T-cell (primary cell): ENCODE measurements at regions not wholly inside any gene's neighbourhood (a gene's known extent, or its start where the extent isn't known, plus 50 kb on each side); places are given as distances from the start of the nearest gene placed in this dataset.

Experiments
- ATAC-seq, 4 experiments: fragments of 200-7000 bp in 3 of 4; fragments of 150-1000 bp in 1 of 4; cut with Tn5 transposase; replicated peaks in 1 of 4; 1 replicate in 3 of 4; 2 replicates in 1 of 4; pipeline ENCODE4 v1.10.0; 2021; ENCODE audit warnings: moderate library complexity in 3 of 4, mild to moderate bottlenecking in 2 of 4, moderate number of reproducible peaks in 1 of 4
- CTCF ChIA-PET, 2 donors: fragments of 300-600 bp; sonication (Branson Sonifier 250); formaldehyde crosslinking; loops; one replicate each; lab custom pipeline; 2022; ENCODE audit warnings: antibody characterized with exemption in 2 of 2; lab: Charles Lee
- POLR2A ChIA-PET, 2 donors: fragments of 300-600 bp; sonication (Branson Sonifier 250); formaldehyde crosslinking; loops; one replicate each; lab custom pipeline; 2022; ENCODE audit warnings: antibody characterized with exemption in 2 of 2; lab: Charles Lee
- DNase-seq, 35 experiments: peaks; one replicate each; pipeline versions ENCODE4 v3.0.0 to v3.0.0-alpha.2; 2013 to 2023
- H3K27ac ChIP-seq: one replicate; pipeline ENCODE4 v1.5.1; 2013; ENCODE audit warnings: low read length
- H3K27me3 ChIP-seq, 2 experiments: replicated peaks in 1 of 2; 1 replicate in 1 of 2; 2 replicates in 1 of 2; pipeline versions ENCODE4 v1.6.1 to v1.7.0; 2013; ENCODE audit warnings: low read length in 1 of 2, mixed read lengths in 1 of 2; ENCODE audit not compliant: control insufficient read depth in 2 of 2, insufficient read depth in 2 of 2; ENCODE audit errors: extremely low read depth in 1 of 2
- H3K36me3 ChIP-seq, 2 donors: 1 replicate in 1 of 2; 2 replicates in 1 of 2; pipeline versions ENCODE4 v1.6.1 to v1.7.0; 2013; ENCODE audit warnings: low read length in 1 of 2; ENCODE audit not compliant: control insufficient read depth in 2 of 2, insufficient read depth in 1 of 2; ENCODE audit errors: extremely low read depth in 1 of 2
- H3K4me1 ChIP-seq, 2 experiments: 1 replicate in 1 of 2; 2 replicates in 1 of 2; pipeline versions ENCODE4 v1.6.1 to v1.7.0; 2013; ENCODE audit warnings: low read length in 2 of 2, mixed read lengths in 1 of 2; ENCODE audit not compliant: insufficient read depth in 2 of 2, control insufficient read depth in 1 of 2; ENCODE audit errors: extremely low read depth in 1 of 2
- H3K4me3 ChIP-seq, 2 donors: 1 replicate in 1 of 2; 2 replicates in 1 of 2; pipeline versions ENCODE4 v1.5.1 to v1.7.0; 2013; ENCODE audit warnings: mild to moderate bottlenecking in 2 of 2, low read length in 1 of 2, moderate library complexity in 1 of 2; ENCODE audit not compliant: control insufficient read depth in 1 of 2; ENCODE audit errors: extremely low read depth in 1 of 2
- H3K9me3 ChIP-seq: 2 replicates; pipeline ENCODE4 v1.7.0; 2013
- H3K27ac Mint-ChIP-seq, 2 donors: one replicate each; pipeline ENCODE4 v1.8.0; 2020 to 2021; ENCODE audit warnings: mild to moderate bottlenecking in 2 of 2, mixed read lengths in 2 of 2
- H3K27me3 Mint-ChIP-seq, 2 donors: one replicate each; pipeline ENCODE4 v1.8.0; 2021 to 2022; ENCODE audit warnings: mixed read lengths in 2 of 2
- H3K36me3 Mint-ChIP-seq: one replicate; pipeline ENCODE4 v1.8.0; 2021; ENCODE audit warnings: mixed read lengths
- H3K4me1 Mint-ChIP-seq, 3 donors: one replicate each; pipeline ENCODE4 v1.8.0; 2020 to 2022; ENCODE audit warnings: mixed read lengths in 3 of 3, mild to moderate bottlenecking in 1 of 3
- H3K4me3 Mint-ChIP-seq, 3 donors: one replicate each; pipeline ENCODE4 v1.8.0; 2020 to 2022; ENCODE audit warnings: mild to moderate bottlenecking in 3 of 3, mixed read lengths in 3 of 3, moderate library complexity in 3 of 3
- H3K9me3 Mint-ChIP-seq, 3 donors: one replicate each; pipeline ENCODE4 v1.8.0; 2020 to 2022; ENCODE audit warnings: mixed read lengths in 3 of 3
- WGBS: methylation state at CpG from one replicate; pipeline ENCODE4 v1.1.5; 2013; ENCODE audit warnings: missing lambda C conversion rate; ENCODE audit not compliant: insufficient coverage; 5-methylcytosine and 5-hydroxymethylcytosine counted together

DNA sequence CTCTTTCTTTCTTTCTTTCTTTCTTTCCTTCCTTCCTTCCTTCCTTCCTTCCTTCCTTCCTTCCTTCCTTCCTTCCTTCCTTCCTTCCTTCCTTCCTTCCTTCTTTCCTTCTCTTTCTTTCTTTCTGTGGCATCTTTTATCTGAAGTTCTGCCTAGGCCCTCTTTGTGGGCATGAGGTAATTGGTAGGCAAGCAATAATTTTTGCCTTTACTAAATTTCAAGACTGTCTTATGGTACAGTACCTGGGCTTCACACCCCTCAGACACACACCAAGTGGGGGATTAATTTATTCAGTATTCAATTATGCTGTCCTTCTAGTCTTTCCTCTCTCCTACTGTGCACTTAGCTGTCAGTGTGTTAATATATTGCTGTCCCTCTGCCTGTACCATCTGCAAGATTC is 155.5 kb downstream of the OXSM start:
- no peak overlapping the region for H3K27ac Mint-ChIP-seq
- POLR2A ChIA-PET = no interaction called here

DNA sequence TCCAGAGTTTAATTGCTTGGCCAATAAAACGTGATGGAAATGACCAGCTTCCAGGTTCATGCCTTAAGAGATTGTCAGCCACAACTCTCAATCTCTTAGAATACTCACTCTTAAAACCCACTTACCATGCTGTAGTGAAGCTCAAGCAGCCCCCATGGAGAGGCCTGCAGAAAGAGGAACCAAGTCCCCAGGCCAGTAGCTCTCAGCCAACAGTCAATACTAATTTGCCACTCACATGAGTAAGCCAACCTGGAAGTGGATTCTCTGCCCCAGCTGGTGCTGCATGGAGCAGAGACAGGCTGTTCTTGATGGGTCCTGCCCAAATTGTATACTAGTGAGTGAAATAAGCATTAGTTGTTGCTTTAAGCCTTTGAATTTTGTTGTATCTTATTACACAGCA is 155.9 kb downstream of the OXSM start:
- ChIA-PET CTCF (no interaction called here), POLR2A (no interaction called here)
- DNase-seq = no peak
- Histone ChIP-seq H3K4me3 (no peak overlapping the region), H3K9me3 (no peaks in the 10 kb centered on the region), H3K27me3 (no peaks in the 10 kb centered on the region), H3K27ac (no peak overlapping the region), H3K4me1 (no peaks in the 10 kb centered on the region), H3K36me3 (no peaks in the 10 kb centered on the region)
- 63% methylated on average over 1 of the region's 1 CpG for WGBS
- Mint-ChIP-seq H3K27me3 (peaks cover 0 to 2% of the 10 kb centered on the region in 2 donors), H3K27ac (no peak overlapping the region), H3K4me1 (no peaks in the 10 kb centered on the region), H3K36me3 (no peaks in the 10 kb centered on the region), H3K9me3 (no peaks in the 10 kb centered on the region), H3K4me3 (no peak overlapping the region)
- no peak for ATAC-seq

More for the DNA sequence above, 155.5 kb downstream of the OXSM start:
- DNase-seq (no peak), ATAC-seq (no peak)
- Mint-ChIP-seq H3K4me1 (no peaks in the 10 kb centered on the region), H3K9me3 (no peaks in the 10 kb centered on the region), H3K27me3 (peaks cover 0 to 2% of the 10 kb centered on the region in 2 donors), H3K36me3 (no peaks in the 10 kb centered on the region), H3K4me3 (no peak overlapping the region)
- no peaks in the 10 kb centered on the region for H3K9me3 ChIP-seq
- CTCF ChIA-PET = no interaction called here
- H3K4me1 ChIP-seq = no peaks in the 10 kb centered on the region
- no peaks in the 10 kb centered on the region for H3K27me3 ChIP-seq
- H3K36me3 ChIP-seq = no peaks in the 10 kb centered on the region
- no peak overlapping the region for H3K4me3 ChIP-seq
- no peak overlapping the region for H3K27ac ChIP-seq

DNA sequence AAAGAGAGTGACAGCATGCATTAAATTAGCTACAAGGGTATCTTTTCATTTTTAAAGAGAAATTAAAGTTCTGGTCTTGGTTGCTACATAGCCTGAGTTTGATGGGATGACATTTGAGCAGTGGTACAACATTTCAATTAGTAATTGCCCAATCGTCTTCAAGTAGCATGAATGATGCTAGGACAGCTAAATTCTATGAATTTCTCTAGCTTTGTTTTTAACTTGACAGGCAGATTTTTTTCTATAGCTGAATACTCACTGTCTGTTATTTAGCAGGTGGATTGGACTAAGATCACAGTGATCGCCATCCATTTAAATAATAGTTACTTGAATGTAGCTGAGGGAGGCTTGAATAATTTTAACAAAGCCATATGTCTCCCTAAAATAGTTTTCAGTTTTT is 162.2 kb downstream of the OXSM start:
- ChIA-PET CTCF (no interaction called here), POLR2A (no interaction called here)
- Histone ChIP-seq H3K27me3 (peaks cover 0 to 2% of the 10 kb centered on the region in 2 experiments), H3K4me3 (no peak overlapping the region), H3K27ac (no peak overlapping the region), H3K36me3 (no peaks in the 10 kb centered on the region), H3K9me3 (no peaks in the 10 kb centered on the region), H3K4me1 (no peaks in the 10 kb centered on the region)
- Mint-ChIP-seq H3K36me3 (no peaks in the 10 kb centered on the region), H3K9me3 (no peaks in the 10 kb centered on the region), H3K4me1 (no peaks in the 10 kb centered on the region), H3K27ac (no peak overlapping the region), H3K27me3 (peaks cover 0 to 7% of the 10 kb centered on the region in 2 donors), H3K4me3 (no peak overlapping the region)
- no peak for ATAC-seq
- WGBS = no CpG with 5 or more reads among the region's 2 CpGs
- DNase-seq = no peak

DNA sequence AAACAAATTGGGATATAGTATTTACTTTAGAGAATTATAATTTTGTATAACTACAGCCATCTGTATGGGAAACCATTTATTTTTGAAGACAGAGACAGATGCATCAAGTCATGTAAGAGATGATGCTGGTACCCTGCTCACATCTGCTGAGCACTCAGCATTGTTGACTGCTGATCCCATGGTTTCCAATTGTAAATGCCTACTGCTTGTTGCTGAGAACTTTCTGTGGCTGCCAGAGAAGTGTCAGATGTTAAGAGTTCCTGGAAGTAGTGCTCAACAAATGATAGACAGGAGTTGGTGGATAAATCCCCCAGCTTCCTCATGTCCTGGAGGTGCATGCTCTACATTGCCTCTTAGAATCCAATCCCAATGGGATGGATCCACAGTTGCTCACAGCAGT is 167.1 kb downstream of the OXSM start:
- no peak for ATAC-seq
- CTCF ChIA-PET = no interaction called here
- Histone ChIP-seq H3K36me3 (no peaks in the 10 kb centered on the region), H3K4me3 (no peak overlapping the region), H3K4me1 (no peaks in the 10 kb centered on the region), H3K27ac (no peak overlapping the region), H3K27me3 (peaks cover 0 to 2% of the 10 kb centered on the region in 2 experiments), H3K9me3 (no peaks in the 10 kb centered on the region)
- H3K27me3 Mint-ChIP-seq = peaks cover 0 to 2% of the 10 kb centered on the region in 2 donors
- DNase-seq = no peak
- no peaks in the 10 kb centered on the region for H3K36me3 Mint-ChIP-seq
- no peaks in the 10 kb centered on the region for H3K9me3 Mint-ChIP-seq
- no peaks in the 10 kb centered on the region for H3K4me1 Mint-ChIP-seq
- POLR2A ChIA-PET = no interaction called here
- H3K27ac Mint-ChIP-seq = no peak overlapping the region
- H3K4me3 Mint-ChIP-seq = no peak overlapping the region

DNA sequence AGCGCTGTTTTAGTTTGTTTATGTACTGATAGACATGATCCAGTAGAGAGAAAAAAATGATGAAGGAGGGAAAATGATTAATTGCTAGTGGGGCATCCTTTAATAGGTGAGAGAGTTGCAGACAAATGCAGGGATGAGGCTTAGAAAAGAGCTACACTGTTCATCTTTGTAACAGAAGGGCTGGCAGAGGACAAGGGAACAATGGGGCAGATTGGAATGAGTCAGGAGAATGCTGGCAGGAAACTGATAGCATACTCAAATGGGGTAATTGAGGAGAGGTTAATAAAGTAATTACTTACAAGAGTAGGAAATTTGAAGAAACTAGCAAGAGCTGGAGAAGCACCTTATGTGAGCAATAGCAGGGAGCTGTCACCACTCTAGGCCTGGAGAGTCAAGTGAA is 170.9 kb downstream of the OXSM start:
- Mint-ChIP-seq H3K4me3 (no peak overlapping the region), H3K27ac (no peak overlapping the region), H3K27me3 (no peaks in the 10 kb centered on the region), H3K36me3 (no peaks in the 10 kb centered on the region), H3K9me3 (no peaks in the 10 kb centered on the region), H3K4me1 (no peaks in the 10 kb centered on the region)
- ChIA-PET CTCF (no interaction called here), POLR2A (no interaction called here)
- Histone ChIP-seq H3K36me3 (no peaks in the 10 kb centered on the region), H3K9me3 (no peaks in the 10 kb centered on the region), H3K27ac (no peak overlapping the region), H3K4me1 (no peaks in the 10 kb centered on the region), H3K27me3 (peaks cover 0 to 2% of the 10 kb centered on the region in 2 experiments), H3K4me3 (no peak overlapping the region)
- ATAC-seq = no peak
- no peak for DNase-seq
- 90% methylated on average over 1 of the region's 1 CpG for WGBS

DNA sequence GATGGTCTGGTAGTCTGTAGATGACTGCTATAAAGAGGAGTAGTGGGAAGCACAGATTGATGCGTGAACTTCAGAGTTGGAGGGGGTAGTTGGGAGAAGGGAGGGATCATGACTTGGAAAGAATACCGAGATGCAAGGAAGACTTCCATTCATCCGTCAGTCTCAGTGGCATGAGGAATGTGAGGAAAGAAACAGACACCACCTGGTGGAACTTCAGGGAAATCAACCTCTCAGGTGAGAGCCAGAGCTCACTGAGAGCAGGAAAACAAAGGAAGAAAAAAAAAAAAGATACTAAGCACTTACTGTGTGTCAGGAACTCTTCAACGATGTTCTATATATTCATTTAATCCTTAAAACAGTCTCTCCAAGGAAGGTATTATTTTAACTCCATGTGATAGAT is 172.4 kb downstream of the OXSM start:
- Histone ChIP-seq H3K36me3 (no peaks in the 10 kb centered on the region), H3K27ac (no peak overlapping the region), H3K27me3 (no peaks in the 10 kb centered on the region), H3K4me3 (no peak overlapping the region), H3K9me3 (no peaks in the 10 kb centered on the region), H3K4me1 (no peaks in the 10 kb centered on the region)
- no peak for DNase-seq
- Mint-ChIP-seq H3K9me3 (no peaks in the 10 kb centered on the region), H3K27me3 (no peaks in the 10 kb centered on the region), H3K4me3 (no peak overlapping the region), H3K27ac (no peak overlapping the region), H3K36me3 (no peaks in the 10 kb centered on the region), H3K4me1 (no peaks in the 10 kb centered on the region)
- 89% methylated on average over 1 of the region's 4 CpGs for WGBS
- ChIA-PET POLR2A (no interaction called here), CTCF (no interaction called here)
- no peak for ATAC-seq

DNA sequence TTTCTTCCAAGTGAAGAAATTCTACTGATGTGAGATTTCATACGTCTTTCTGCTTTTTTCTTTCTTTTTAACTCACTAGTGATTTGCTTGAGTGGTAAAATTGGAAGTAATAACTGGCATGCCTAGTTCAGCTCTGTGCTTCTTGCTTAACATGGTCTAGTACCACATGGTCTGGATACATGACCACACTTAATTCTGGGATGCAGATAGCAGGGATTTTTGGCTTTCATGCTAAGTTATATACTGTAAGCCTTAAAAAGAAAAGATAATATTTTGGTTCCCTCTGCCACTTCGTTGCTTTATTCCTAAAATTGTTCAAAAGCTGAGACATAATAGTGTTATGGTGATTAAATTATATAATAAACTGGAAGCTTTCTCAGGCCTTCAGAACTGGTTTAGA is 174.3 kb downstream of the OXSM start:
- no peak overlapping the region for H3K4me3 Mint-ChIP-seq
- WGBS = no CpG with 5 or more reads among the region's 2 CpGs
- no peaks in the 10 kb centered on the region for H3K9me3 Mint-ChIP-seq
- H3K27me3 Mint-ChIP-seq = no peaks in the 10 kb centered on the region
- Histone ChIP-seq H3K27me3 (no peaks in the 10 kb centered on the region), H3K36me3 (no peaks in the 10 kb centered on the region), H3K27ac (no peak overlapping the region), H3K9me3 (no peaks in the 10 kb centered on the region), H3K4me3 (no peak overlapping the region), H3K4me1 (no peaks in the 10 kb centered on the region)
- H3K27ac Mint-ChIP-seq = no peak overlapping the region
- H3K36me3 Mint-ChIP-seq = no peaks in the 10 kb centered on the region
- no peak for DNase-seq
- ATAC-seq = no peak
- POLR2A ChIA-PET = no interaction called here
- CTCF ChIA-PET = no interaction called here
- H3K4me1 Mint-ChIP-seq = no peaks in the 10 kb centered on the region
